Endothelial cell of hepatic sinusoid (primary cell): ENCODE measurements at regions not wholly inside any gene's neighbourhood (a gene's known extent, or its start where the extent isn't known, plus 50 kb on each side); places are given as distances from the start of the nearest gene placed in this dataset.

Experiments used
- in situ Hi-C: cut with HindIII; loops from 2 replicates; pipeline ENCODE4 v1.10.0; 2017; ENCODE audit warnings: low sequenced_read_pairs

- in situ Hi-C loops: no loop called here
Observed at GRCh38 chr2:163281717-163282116, 443.1 kb upstream of the KCNH7 start.

- in situ Hi-C loops: no loop called here
Observed at GRCh38 chr2:163269374-163270021, 430.9 kb upstream of the KCNH7 start.

- in situ Hi-C loops: no loop called here
Observed at GRCh38 chr2:163266772-163267171, 428.2 kb upstream of the KCNH7 start.

- in situ Hi-C loops: no loop called here
Observed at GRCh38 chr2:163265562-163265961, 427.0 kb upstream of the KCNH7 start.

- in situ Hi-C loops: no loop called here
Observed at GRCh38 chr2:163264341-163264740, 425.8 kb upstream of the KCNH7 start.

GRCh38 chr2:163259489-163259888 lies 420.9 kb upstream of the KCNH7 start:
- in situ Hi-C loops: no loop called here

GRCh38 chr2:163255086-163255485 lies 416.5 kb upstream of the KCNH7 start:
- in situ Hi-C loops: no loop called here

- in situ Hi-C loops: no loop called here
Observed at GRCh38 chr2:163253621-163254285, 415.2 kb upstream of the KCNH7 start.

- in situ Hi-C loops: no loop called here
Observed at GRCh38 chr2:163252199-163252598, 413.6 kb upstream of the KCNH7 start.

GRCh38 chr2:163248376-163249253 lies 410.0 kb upstream of the KCNH7 start:
- in situ Hi-C loops: no loop called here

- in situ Hi-C loops: no loop called here
Observed at GRCh38 chr2:163247847-163248220, 409.3 kb upstream of the KCNH7 start.

- in situ Hi-C loops: no loop called here
Observed at GRCh38 chr2:163247156-163247846, 408.7 kb upstream of the KCNH7 start.

GRCh38 chr2:163246135-163246534 lies 407.6 kb upstream of the KCNH7 start:
- in situ Hi-C loops: no loop called here

GRCh38 chr2:163236553-163236952 lies 398.0 kb upstream of the KCNH7 start:
- in situ Hi-C loops: no loop called here

GRCh38 chr2:163231666-163232065 lies 393.1 kb upstream of the KCNH7 start:
- in situ Hi-C loops: no loop called here

- in situ Hi-C loops: no loop called here
Observed at GRCh38 chr2:163213661-163214081, 375.1 kb upstream of the KCNH7 start.

- in situ Hi-C loops: no loop called here
Observed at GRCh38 chr2:163210430-163210918, 371.9 kb upstream of the KCNH7 start.

- in situ Hi-C loops: no loop called here
Observed at GRCh38 chr2:163207693-163208370, 369.3 kb upstream of the KCNH7 start.

GRCh38 chr2:163205589-163206254 lies 367.2 kb upstream of the KCNH7 start:
- in situ Hi-C loops: no loop called here

- in situ Hi-C loops: no loop called here
Observed at GRCh38 chr2:163200741-163201140, 362.2 kb upstream of the KCNH7 start.
